IMR-90 (cell line): ENCODE measurements at regions not wholly inside any gene's neighbourhood (a gene's known extent, or its start where the extent isn't known, plus 50 kb on each side); places are given as distances from the start of the nearest gene placed in this dataset.

Experiments used
- ATAC-seq: fragments of 200-7000 bp; cut with Tn5 transposase; 2 replicates; pipeline ENCODE4 v1.9.1; 2020; ENCODE audit warnings: low read depth, mild to moderate bottlenecking, moderate library complexity
- BruUV-seq: library from RNA; stranded (reverse); fragments of 400-500 nt; replicated peaks from 2 replicates; lab custom pipeline; 2021; lab: Mats Ljungman, UMichigan
- CTCF ChIA-PET: fragments of 300-600 bp; formaldehyde crosslinking; extraction: SDS; loops from one replicate; lab custom pipeline; 2021; ENCODE audit warnings: antibody characterized with exemption; lab: Yijun Ruan, JAX
- POLR2A ChIA-PET: fragments of 300-600 bp; sonication (Branson Sonifier 250); formaldehyde crosslinking; loops from one replicate; lab custom pipeline; 2022; ENCODE audit warnings: antibody characterized with exemption; ENCODE audit not compliant: unreplicated experiment; lab: Charles Lee
- DNase-seq: peaks from one replicate; pipeline ENCODE4 v3.0.0; 2013
- H2AFZ ChIP-seq: replicated peaks from 2 replicates; pipeline ENCODE3; 2013; ENCODE audit warnings: low read length, mild to moderate bottlenecking; ENCODE audit not compliant: poor library complexity
- H2AK5ac ChIP-seq: 2 replicates; pipeline ENCODE4 v1.6.1; 2013; ENCODE audit warnings: low read depth, low read length, inconsistent platforms
- H2AK9ac ChIP-seq: replicated peaks from 2 replicates; pipeline ENCODE3; 2013; ENCODE audit warnings: mild to moderate bottlenecking, low read depth, low read length, moderate library complexity; ENCODE audit not compliant: poor library complexity
- H2BK120ac ChIP-seq: 2 replicates; pipeline ENCODE4 v1.6.1; 2013; ENCODE audit warnings: low read depth, low read length, inconsistent platforms
- H2BK15ac ChIP-seq: 3 replicates; pipeline ENCODE4 v1.6.1; 2013; ENCODE audit warnings: low read depth, low read length, inconsistent platforms
- H2BK20ac ChIP-seq: 2 replicates; pipeline ENCODE4 v1.6.1; 2013; ENCODE audit warnings: low read depth, mild to moderate bottlenecking, inconsistent platforms, low read length, moderate library complexity
- H2BK5ac ChIP-seq: 2 replicates; pipeline ENCODE4 v1.6.1; 2013; ENCODE audit warnings: mild to moderate bottlenecking, low read depth, low read length, inconsistent platforms; ENCODE audit not compliant: poor library complexity, severe bottlenecking
- H3K14ac ChIP-seq: replicated peaks from 2 replicates; pipeline ENCODE4 v1.6.1; 2013; ENCODE audit warnings: low read depth, low read length, inconsistent platforms
- H3K18ac ChIP-seq: 2 replicates; pipeline ENCODE4 v1.6.1; 2013; ENCODE audit warnings: low read depth, low read length, control low read depth
- H3K23ac ChIP-seq: 2 replicates; pipeline ENCODE4 v1.6.1; 2013; ENCODE audit warnings: low read depth, low read length, inconsistent platforms
- H3K27ac ChIP-seq: 2 replicates; pipeline ENCODE4 v1.5.1; 2013; ENCODE audit warnings: mild to moderate bottlenecking, control low read depth, low read length; ENCODE audit not compliant: insufficient read depth
- H3K27me3 ChIP-seq: 2 replicates; pipeline ENCODE4 v1.6.1; 2013; ENCODE audit warnings: low read length; ENCODE audit not compliant: control insufficient read depth, insufficient read depth
- H3K36me3 ChIP-seq: 2 replicates; pipeline ENCODE4 v1.6.1; 2013; ENCODE audit warnings: low read length, mixed read lengths; ENCODE audit not compliant: control insufficient read depth, insufficient read depth
- H3K4ac ChIP-seq: 2 replicates; pipeline ENCODE4 v1.6.1; 2013; ENCODE audit warnings: low read depth, low read length, inconsistent platforms
- H3K4me1 ChIP-seq: 2 replicates; pipeline ENCODE4 v1.6.1; 2013; ENCODE audit warnings: low read length, mixed read lengths; ENCODE audit not compliant: control insufficient read depth, insufficient read depth
- H3K4me2 ChIP-seq: 2 replicates; pipeline ENCODE4 v1.6.1; 2013; ENCODE audit warnings: low read depth, mild to moderate bottlenecking, control low read depth, low read length, moderate library complexity
- H3K4me3 ChIP-seq: 2 replicates; pipeline ENCODE4 v1.5.1; 2013; ENCODE audit warnings: low read depth, mild to moderate bottlenecking, control low read depth, low read length, moderate library complexity; ENCODE audit not compliant: insufficient read depth
- H3K56ac ChIP-seq: 2 replicates; pipeline ENCODE4 v1.6.1; 2013; ENCODE audit warnings: low read length, inconsistent platforms; ENCODE audit not compliant: insufficient read depth; ENCODE audit errors: extremely low read depth
- H3K79me1 ChIP-seq, 2 experiments: 2 replicates each; pipeline ENCODE4 v1.6.1; 2013; ENCODE audit warnings: low read length in 2 of 2, inconsistent platforms in 1 of 2, low read depth in 1 of 2
- H3K9ac ChIP-seq: 2 replicates; pipeline ENCODE4 v1.6.1; 2013; ENCODE audit warnings: low read depth, low read length, control low read depth
- H3K9me1 ChIP-seq: 2 replicates; pipeline ENCODE4 v1.6.1; 2013; ENCODE audit warnings: low read length, inconsistent platforms; ENCODE audit not compliant: insufficient read depth
- H3K9me3 ChIP-seq: 2 replicates; pipeline ENCODE4 v1.6.1; 2013; ENCODE audit warnings: low read length; ENCODE audit not compliant: control insufficient read depth, insufficient read depth
- H4K20me1 ChIP-seq: 2 replicates; pipeline ENCODE4 v1.6.1; 2013; ENCODE audit warnings: low read length, inconsistent platforms; ENCODE audit not compliant: insufficient read depth
- H4K5ac ChIP-seq: 2 replicates; pipeline ENCODE4 v1.6.1; 2013; ENCODE audit warnings: mild to moderate bottlenecking, low read depth, low read length, control low read depth
- H4K8ac ChIP-seq, 2 experiments: 2 replicates each; pipeline ENCODE4 v1.6.1; 2013; ENCODE audit warnings: low read depth in 2 of 2, low read length in 2 of 2, control low read depth in 1 of 2, inconsistent platforms in 1 of 2
- H4K91ac ChIP-seq: 2 replicates; pipeline ENCODE4 v1.6.1; 2013; ENCODE audit warnings: low read depth, low read length, inconsistent platforms; ENCODE audit not compliant: insufficient read depth
- BHLHE40 ChIP-seq: fragments of 150-350 bp; IDR thresholded peaks from 2 replicates; pipeline ENCODE4 v1.6.1; 2016; ENCODE audit warnings: mild to moderate bottlenecking, low read depth, low read length
- CEBPB ChIP-seq: IDR thresholded peaks from 2 replicates; pipeline ENCODE4 v1.6.1; 2012; ENCODE audit warnings: low read depth, low read length, improper control_type of control experiment
- CTCF ChIP-seq: conservative IDR thresholded peaks from 2 replicates; pipeline ENCODE4 v1.5.1; 2012; ENCODE audit warnings: mild to moderate bottlenecking, low read depth, low read length, improper control_type of control experiment
- FOS ChIP-seq: fragments of 150-350 bp; IDR thresholded peaks from 2 replicates; pipeline ENCODE4 v1.6.1; 2016; ENCODE audit warnings: low read depth, low read length
- MAFK ChIP-seq: IDR thresholded peaks from 2 replicates; pipeline ENCODE4 v1.6.1; 2012; ENCODE audit warnings: low read depth, low read length, improper control_type of control experiment
- MAZ ChIP-seq: IDR thresholded peaks from 2 replicates; pipeline ENCODE4 v1.6.1; 2012; ENCODE audit warnings: low read depth, mild to moderate bottlenecking, low read length, improper control_type of control experiment, moderate library complexity, borderline replicate concordance
- NFE2L2 ChIP-seq: fragments of 150-350 bp; IDR thresholded peaks from 2 replicates; pipeline ENCODE4 v1.6.1; 2016; ENCODE audit warnings: low read depth, mild to moderate bottlenecking, low read length
- RAD21 ChIP-seq: IDR thresholded peaks from 2 replicates; pipeline ENCODE4 v1.6.1; 2012; ENCODE audit warnings: low read length, improper control_type of control experiment
- RFX5 ChIP-seq: IDR thresholded peaks from 2 replicates; pipeline ENCODE4 v1.8.0; 2012; ENCODE audit warnings: low read depth, mild to moderate bottlenecking, low read length, moderate library complexity
- SMC3 ChIP-seq: fragments of 150-350 bp; IDR thresholded peaks from 2 replicates; pipeline ENCODE4 v1.6.1; 2016; ENCODE audit warnings: low read depth, mild to moderate bottlenecking, antibody characterized with exemption, low read length, moderate library complexity
- dilution Hi-C: fragments of 300-500 bp; cut with HindIII; formaldehyde crosslinking; loops from one replicate; pipeline ENCODE4 v1.14.3; 2018; ENCODE audit warnings: low sequenced_read_pairs; ENCODE audit not compliant: unreplicated experiment
- in situ Hi-C: fragments of 300-500 bp; cut with MboI; formaldehyde crosslinking; loops from 3 replicates; pipeline ENCODE4 v1.14.3; 2019; ENCODE audit warnings: low sequenced_read_pairs, inconsistent platforms, mixed read lengths
- intact Hi-C: fragments of 100-400 bp; cut with micrococcal nuclease; formaldehyde crosslinking; loops from 2 replicates; pipeline ENCODE4 v1.10.0; 2022
- TF ChIP-seq, protein P1 (sequence below): fragments of 150-350 bp; IDR thresholded peaks from 2 replicates; pipeline ENCODE4 v1.6.1; 2016; ENCODE audit warnings: low read depth, mild to moderate bottlenecking, low read length, moderate library complexity, borderline replicate concordance
- TF ChIP-seq, protein P2 (sequence below): fragments of 150-350 bp; IDR thresholded peaks from 2 replicates; pipeline ENCODE4 v1.6.1; 2017; ENCODE audit warnings: mild to moderate bottlenecking, antibody characterized with exemption, low read length, low read depth

DNA sequence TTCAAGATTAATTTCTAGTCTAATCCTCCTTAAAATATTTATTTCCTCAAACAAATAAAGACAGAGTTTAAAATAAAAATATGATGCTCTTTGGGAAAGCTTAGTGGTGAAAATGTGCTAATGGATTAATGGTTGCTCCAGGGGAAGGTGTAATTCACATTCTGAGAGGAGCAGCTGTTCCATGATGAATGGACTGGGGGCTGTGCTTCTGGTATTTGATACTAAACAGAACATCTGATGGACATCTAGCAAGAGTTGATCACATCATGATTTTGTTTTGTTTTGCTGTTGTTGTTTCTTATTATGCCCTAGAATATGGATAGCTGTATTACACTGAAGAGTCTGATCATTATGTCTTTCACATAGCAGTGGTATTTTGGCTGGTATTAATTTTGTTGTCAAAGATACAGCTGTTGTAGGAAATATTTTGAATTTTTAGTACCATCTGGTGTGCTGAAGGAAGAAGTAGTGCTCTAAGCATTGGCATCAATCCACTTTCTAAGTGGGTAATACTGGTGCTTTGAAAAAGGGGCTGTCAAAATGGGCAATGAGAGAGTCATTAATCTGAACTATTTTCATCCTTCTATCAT lies 296.4 kb downstream of the ADAMTS20 start:
- Histone ChIP-seq H4K91ac (no peak overlapping the region), H2BK15ac (no peak overlapping the region), H3K18ac (no peak overlapping the region), H4K20me1 (no peaks in the 10 kb centered on the region), H3K14ac (no peak overlapping the region), H3K79me1 (no peaks in the 10 kb centered on the region), H2BK20ac (no peak overlapping the region), H4K8ac (no peak overlapping the region), H3K23ac (no peak overlapping the region), H3K9me1 (no peaks in the 10 kb centered on the region), H2AK9ac (no peak overlapping the region), H3K4ac (no peak overlapping the region), H3K36me3 (no peaks in the 10 kb centered on the region), H3K27ac (no peak overlapping the region), H2BK120ac (no peak overlapping the region), H3K4me2 (no peak overlapping the region), H2AFZ (no peak overlapping the region), H3K9ac (no peak overlapping the region), H3K9me3 (no peaks in the 10 kb centered on the region), H2BK5ac (no peak overlapping the region), H4K5ac (no peak overlapping the region), H3K4me3 (no peak overlapping the region), H2AK5ac (no peak overlapping the region), H3K56ac (no peak overlapping the region), H3K27me3 (no peaks in the 10 kb centered on the region), H3K4me1 (no peaks in the 10 kb centered on the region)
- POLR2A ChIA-PET, result no interaction called here
- intact Hi-C loops, result no loop called here
- dilution Hi-C loops, result no loop called here
- ATAC-seq (no peak), DNase-seq (no peak)
- CTCF ChIA-PET, result interaction anchor here (1.4 kb wide), 1 partner anchor 12 kb away, joined by 5 read pairs; no protein-coding TSS in a partner anchor
- no TSS peak for BruUV-seq
- TF ChIP-seq RAD21 (no peak), CTCF (no peak), BHLHE40 (no peak), SMC3 (no peak), MAZ (no peak), MAFK (no peak), FOS (no peak), NFE2L2 (no peak), CEBPB (no peak), RFX5 (no peak)
- TF ChIP-seq, protein P1, sequence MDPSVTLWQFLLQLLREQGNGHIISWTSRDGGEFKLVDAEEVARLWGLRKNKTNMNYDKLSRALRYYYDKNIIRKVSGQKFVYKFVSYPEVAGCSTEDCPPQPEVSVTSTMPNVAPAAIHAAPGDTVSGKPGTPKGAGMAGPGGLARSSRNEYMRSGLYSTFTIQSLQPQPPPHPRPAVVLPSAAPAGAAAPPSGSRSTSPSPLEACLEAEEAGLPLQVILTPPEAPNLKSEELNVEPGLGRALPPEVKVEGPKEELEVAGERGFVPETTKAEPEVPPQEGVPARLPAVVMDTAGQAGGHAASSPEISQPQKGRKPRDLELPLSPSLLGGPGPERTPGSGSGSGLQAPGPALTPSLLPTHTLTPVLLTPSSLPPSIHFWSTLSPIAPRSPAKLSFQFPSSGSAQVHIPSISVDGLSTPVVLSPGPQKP, result no peak
- TF ChIP-seq, protein P2, sequence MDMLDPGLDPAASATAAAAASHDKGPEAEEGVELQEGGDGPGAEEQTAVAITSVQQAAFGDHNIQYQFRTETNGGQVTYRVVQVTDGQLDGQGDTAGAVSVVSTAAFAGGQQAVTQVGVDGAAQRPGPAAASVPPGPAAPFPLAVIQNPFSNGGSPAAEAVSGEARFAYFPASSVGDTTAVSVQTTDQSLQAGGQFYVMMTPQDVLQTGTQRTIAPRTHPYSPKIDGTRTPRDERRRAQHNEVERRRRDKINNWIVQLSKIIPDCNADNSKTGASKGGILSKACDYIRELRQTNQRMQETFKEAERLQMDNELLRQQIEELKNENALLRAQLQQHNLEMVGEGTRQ, result no peak
- in situ Hi-C loops, result no loop called here
